ENCODE measurements at regions not wholly inside any gene's neighbourhood (a gene's known extent, or its start where the extent isn't known, plus 50 kb on each side); places are given as distances from the start of the nearest gene placed in this dataset.

DNA sequence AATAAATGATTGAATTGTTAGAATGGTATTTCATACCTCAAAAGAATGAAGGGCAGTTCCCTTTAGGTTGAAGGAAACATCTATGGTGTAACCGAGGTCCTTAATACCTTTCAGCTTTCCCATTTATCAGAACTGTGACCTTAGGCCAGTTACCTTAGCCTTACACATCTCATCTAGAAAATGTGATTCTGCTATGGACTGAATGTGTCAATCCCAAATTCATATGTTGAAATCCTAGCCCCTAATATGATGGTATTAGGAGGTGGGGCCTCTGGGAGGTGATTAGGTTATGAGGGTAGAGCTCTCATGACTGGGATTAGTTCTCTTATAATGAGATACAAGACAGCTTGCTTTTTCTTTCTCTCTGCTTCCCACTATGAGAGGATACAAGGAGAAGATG, 441.9 kb downstream of the PLK2 start:
- TF ChIP-seq, protein P1, sequence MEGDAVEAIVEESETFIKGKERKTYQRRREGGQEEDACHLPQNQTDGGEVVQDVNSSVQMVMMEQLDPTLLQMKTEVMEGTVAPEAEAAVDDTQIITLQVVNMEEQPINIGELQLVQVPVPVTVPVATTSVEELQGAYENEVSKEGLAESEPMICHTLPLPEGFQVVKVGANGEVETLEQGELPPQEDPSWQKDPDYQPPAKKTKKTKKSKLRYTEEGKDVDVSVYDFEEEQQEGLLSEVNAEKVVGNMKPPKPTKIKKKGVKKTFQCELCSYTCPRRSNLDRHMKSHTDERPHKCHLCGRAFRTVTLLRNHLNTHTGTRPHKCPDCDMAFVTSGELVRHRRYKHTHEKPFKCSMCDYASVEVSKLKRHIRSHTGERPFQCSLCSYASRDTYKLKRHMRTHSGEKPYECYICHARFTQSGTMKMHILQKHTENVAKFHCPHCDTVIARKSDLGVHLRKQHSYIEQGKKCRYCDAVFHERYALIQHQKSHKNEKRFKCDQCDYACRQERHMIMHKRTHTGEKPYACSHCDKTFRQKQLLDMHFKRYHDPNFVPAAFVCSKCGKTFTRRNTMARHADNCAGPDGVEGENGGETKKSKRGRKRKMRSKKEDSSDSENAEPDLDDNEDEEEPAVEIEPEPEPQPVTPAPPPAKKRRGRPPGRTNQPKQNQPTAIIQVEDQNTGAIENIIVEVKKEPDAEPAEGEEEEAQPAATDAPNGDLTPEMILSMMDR (IDR thresholded peaks at IDR 0.05; ENCODE audit: poor library complexity) = no peak
- TF ChIP-seq EZH2 (IDR thresholded peaks at IDR 0.05; ENCODE audit: borderline replicate concordance) (no peak), EZH2phosphoT487 (IDR thresholded peaks at IDR 0.05; ENCODE audit: low read depth, severe bottlenecking, unreplicated experiment) (no peak)
- H3K36me3 ChIP-seq (replicated peaks; ENCODE audit: insufficient read depth, low read depth) = no peaks in the 10 kb centered on the region
- H3K4me3 ChIP-seq = no peak overlapping the region
- no peaks in the 10 kb centered on the region for H3K79me2 ChIP-seq
- H3K4me2 ChIP-seq = no peak overlapping the region
- H4K20me1 ChIP-seq (ENCODE audit: insufficient read depth, poor library complexity, severe bottlenecking) = no peaks in the 10 kb centered on the region
- no peak overlapping the region for H3K27ac ChIP-seq
- DNase-seq (ENCODE audit: low spot score) = peak; percentile 0
- 96% methylated on average over 1 of the region's 1 CpG for WGBS (ENCODE audit: low lambda C conversion rate, missing lambda C conversion rate)
- no peak overlapping the region for H2AFZ ChIP-seq
- H3K9me3 ChIP-seq (ENCODE audit: low read depth) = no peaks in the 10 kb centered on the region
- H3K4me1 ChIP-seq (ENCODE audit: insufficient read depth) = no peaks in the 10 kb centered on the region
- no peaks in the 10 kb centered on the region for H3K27me3 ChIP-seq
- no peaks in the 10 kb centered on the region for H3K9me2 ChIP-seq (replicated peaks; ENCODE audit: insufficient read depth)

DNA sequence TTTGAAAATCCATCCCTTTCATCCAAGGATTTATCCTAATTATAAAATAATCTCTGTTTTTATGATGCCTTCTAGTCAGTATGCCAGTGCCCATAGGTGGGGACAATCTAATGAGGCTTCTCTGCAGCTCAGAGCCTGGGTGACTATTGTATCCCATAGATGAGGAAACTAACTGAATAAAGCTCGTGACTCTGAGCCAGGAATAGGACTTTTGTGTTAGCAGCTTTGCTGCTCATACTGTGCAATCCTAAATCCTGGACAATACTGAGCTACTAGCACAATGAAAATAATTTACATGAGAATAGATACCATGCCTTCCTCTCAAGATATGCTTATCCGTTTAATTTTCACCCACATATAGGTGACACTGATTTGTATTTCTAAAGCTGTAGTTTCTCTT, 443.0 kb downstream of the PLK2 start:
- H3K36me3 ChIP-seq (replicated peaks; ENCODE audit: insufficient read depth, low read depth) = no peaks in the 10 kb centered on the region
- H3K4me1 ChIP-seq (ENCODE audit: insufficient read depth) = no peaks in the 10 kb centered on the region
- 79% methylated on average over 2 of the region's 2 CpGs for WGBS (ENCODE audit: low lambda C conversion rate, missing lambda C conversion rate)
- no peaks in the 10 kb centered on the region for H3K27me3 ChIP-seq
- peak; percentile 0 for DNase-seq (ENCODE audit: low spot score)
- TF ChIP-seq, protein P1 (IDR thresholded peaks at IDR 0.05; ENCODE audit: poor library complexity) = no peak
- TF ChIP-seq EZH2phosphoT487 (IDR thresholded peaks at IDR 0.05; ENCODE audit: low read depth, severe bottlenecking, unreplicated experiment) (no peak), EZH2 (IDR thresholded peaks at IDR 0.05; ENCODE audit: borderline replicate concordance) (no peak)
- no peaks in the 10 kb centered on the region for H3K9me2 ChIP-seq (replicated peaks; ENCODE audit: insufficient read depth)
- no peaks in the 10 kb centered on the region for H3K79me2 ChIP-seq
- no peak overlapping the region for H3K4me3 ChIP-seq
- no peak overlapping the region for H2AFZ ChIP-seq
- no peaks in the 10 kb centered on the region for H3K9me3 ChIP-seq (ENCODE audit: low read depth)
- H4K20me1 ChIP-seq (ENCODE audit: insufficient read depth, poor library complexity, severe bottlenecking) = no peaks in the 10 kb centered on the region
- H3K27ac ChIP-seq = no peak overlapping the region
- H3K4me2 ChIP-seq = no peak overlapping the region

DNA sequence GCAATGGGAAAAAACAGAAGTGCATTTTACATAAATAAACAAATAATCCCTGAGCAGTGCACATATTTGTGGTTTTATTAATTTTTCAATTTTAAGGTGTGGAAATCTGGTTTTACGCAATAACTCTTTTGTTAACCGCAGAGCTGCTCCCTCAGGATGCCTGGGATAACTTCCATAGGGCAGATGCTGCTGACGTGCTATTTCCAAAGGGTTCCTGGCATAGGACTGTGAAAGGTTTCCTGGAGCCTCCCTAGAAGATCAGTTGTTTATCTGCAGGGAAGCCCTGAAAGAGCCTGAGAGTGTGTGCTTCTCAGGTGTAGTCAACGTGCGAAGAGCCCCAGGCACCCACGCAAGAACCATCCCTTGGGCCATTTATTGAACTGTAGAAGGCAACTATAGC, 443.5 kb downstream of the PLK2 start:
- no peaks in the 10 kb centered on the region for H3K9me2 ChIP-seq (replicated peaks; ENCODE audit: insufficient read depth)
- H3K36me3 ChIP-seq (replicated peaks; ENCODE audit: insufficient read depth, low read depth) = no peaks in the 10 kb centered on the region
- 64% methylated on average over 6 of the region's 6 CpGs for WGBS (ENCODE audit: low lambda C conversion rate, missing lambda C conversion rate)
- H3K4me1 ChIP-seq (ENCODE audit: insufficient read depth) = no peaks in the 10 kb centered on the region
- H3K79me2 ChIP-seq = no peaks in the 10 kb centered on the region
- DNase-seq (ENCODE audit: low spot score) = peak; percentile 21
- H3K4me2 ChIP-seq = no peak overlapping the region
- no peak overlapping the region for H2AFZ ChIP-seq
- H3K27ac ChIP-seq = no peak overlapping the region
- no peaks in the 10 kb centered on the region for H4K20me1 ChIP-seq (ENCODE audit: insufficient read depth, poor library complexity, severe bottlenecking)
- no peak overlapping the region for H3K4me3 ChIP-seq
- no peaks in the 10 kb centered on the region for H3K9me3 ChIP-seq (ENCODE audit: low read depth)
- TF ChIP-seq, protein P1 (IDR thresholded peaks at IDR 0.05; ENCODE audit: poor library complexity) = no peak
- TF ChIP-seq EZH2phosphoT487 (IDR thresholded peaks at IDR 0.05; ENCODE audit: low read depth, severe bottlenecking, unreplicated experiment) (no peak), EZH2 (IDR thresholded peaks at IDR 0.05; ENCODE audit: borderline replicate concordance) (no peak)
- H3K27me3 ChIP-seq = no peaks in the 10 kb centered on the region

DNA sequence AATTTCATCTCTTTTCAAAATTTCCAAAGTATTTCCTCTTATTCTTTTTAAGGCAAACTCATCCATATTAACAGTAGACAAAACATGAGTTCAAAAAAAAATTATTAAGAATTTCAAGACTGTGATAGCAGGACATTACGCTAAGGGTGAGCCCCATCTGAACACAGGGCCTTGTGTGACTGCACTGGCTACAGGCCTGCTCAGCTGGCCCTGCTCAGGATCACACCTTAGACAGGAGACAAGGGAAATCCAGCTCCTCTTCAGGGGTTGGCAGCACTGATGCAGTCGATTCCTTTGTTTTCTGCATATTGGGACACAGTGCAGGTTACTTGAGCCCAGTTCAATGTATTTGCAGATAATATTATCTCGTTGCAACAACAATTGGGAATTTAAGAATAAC, 444.7 kb downstream of the PLK2 start:
- no peaks in the 10 kb centered on the region for H3K79me2 ChIP-seq
- H3K27me3 ChIP-seq = no peaks in the 10 kb centered on the region
- no peaks in the 10 kb centered on the region for H3K9me3 ChIP-seq (ENCODE audit: low read depth)
- WGBS (ENCODE audit: low lambda C conversion rate, missing lambda C conversion rate) = 94% methylated on average over 3 of the region's 3 CpGs
- no peak overlapping the region for H3K4me3 ChIP-seq
- no peak for TF ChIP-seq EZH2phosphoT487 (IDR thresholded peaks at IDR 0.05; ENCODE audit: low read depth, severe bottlenecking, unreplicated experiment)
- no peak for TF ChIP-seq EZH2 (IDR thresholded peaks at IDR 0.05; ENCODE audit: borderline replicate concordance)
- TF ChIP-seq, protein P1 (IDR thresholded peaks at IDR 0.05; ENCODE audit: poor library complexity) = no peak
- no peak overlapping the region for H3K4me2 ChIP-seq
- peak; percentile 1 for DNase-seq (ENCODE audit: low spot score)
- no peaks in the 10 kb centered on the region for H3K36me3 ChIP-seq (replicated peaks; ENCODE audit: insufficient read depth, low read depth)
- no peak overlapping the region for H2AFZ ChIP-seq
- no peaks in the 10 kb centered on the region for H3K9me2 ChIP-seq (replicated peaks; ENCODE audit: insufficient read depth)
- no peaks in the 10 kb centered on the region for H3K4me1 ChIP-seq (ENCODE audit: insufficient read depth)
- H4K20me1 ChIP-seq (ENCODE audit: insufficient read depth, poor library complexity, severe bottlenecking) = no peaks in the 10 kb centered on the region
- H3K27ac ChIP-seq = no peak overlapping the region

Data from hepatocyte (in vitro differentiated cells).